Hematopoietic multipotent progenitor cell treated with erythropoietin and hydrocortisone succinate and interleukin-3 and kit ligand, for 4 days (in vitro differentiated cells): ENCODE measurements at regions not wholly inside any gene's neighbourhood (a gene's known extent, or its start where the extent isn't known, plus 50 kb on each side); places are given as distances from the start of the nearest gene placed in this dataset.
A peak's percentile ranks its signal among the peaks of the same experiment; 100 is the strongest.
"Not testable (repeated sequence)": the region's sequence is repeated elsewhere in the genome, so short reads cannot be mapped to it uniquely, and the experiment has no call there.

ENCODE experiments used
- DNase-seq: peaks from one replicate; pipeline ENCODE4 v3.0.0-alpha.2; 2015

DNA sequence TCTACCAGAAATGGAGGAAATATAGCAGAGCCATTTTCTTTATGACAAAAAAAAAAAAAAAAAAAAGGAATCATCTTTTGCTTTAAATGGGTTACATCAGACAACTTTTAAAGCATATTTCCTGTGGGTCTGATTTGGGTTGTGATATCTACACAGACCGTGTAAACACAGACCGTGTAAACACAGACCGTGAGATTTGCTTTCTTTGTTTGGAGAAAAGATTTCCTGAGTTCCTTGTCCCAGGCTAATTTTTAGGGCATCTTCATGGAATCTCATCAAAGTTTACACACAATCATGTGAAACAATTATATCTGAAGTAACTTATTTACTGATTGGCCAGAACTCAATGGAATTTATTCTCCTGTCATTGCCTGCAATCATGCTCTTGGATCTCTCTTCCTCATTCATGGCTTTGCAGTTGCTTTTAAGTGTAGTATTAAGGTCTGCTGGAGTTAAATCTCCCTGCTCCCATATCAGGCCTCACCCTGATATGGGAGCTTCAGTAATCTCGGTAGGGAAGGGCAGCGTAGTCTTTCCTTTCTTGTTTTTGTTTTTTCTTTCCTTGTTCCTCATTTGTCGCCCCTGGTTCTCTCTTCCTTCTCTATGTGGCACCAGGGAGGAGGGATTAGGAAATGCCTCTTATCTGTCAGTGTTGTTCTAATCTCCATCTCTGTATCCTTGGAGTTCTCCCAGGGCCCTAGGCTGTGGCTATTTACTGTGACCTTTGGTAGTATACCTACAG lies 248.6 kb upstream of the JADE1 start:
- DNase-seq, result no peak

DNA sequence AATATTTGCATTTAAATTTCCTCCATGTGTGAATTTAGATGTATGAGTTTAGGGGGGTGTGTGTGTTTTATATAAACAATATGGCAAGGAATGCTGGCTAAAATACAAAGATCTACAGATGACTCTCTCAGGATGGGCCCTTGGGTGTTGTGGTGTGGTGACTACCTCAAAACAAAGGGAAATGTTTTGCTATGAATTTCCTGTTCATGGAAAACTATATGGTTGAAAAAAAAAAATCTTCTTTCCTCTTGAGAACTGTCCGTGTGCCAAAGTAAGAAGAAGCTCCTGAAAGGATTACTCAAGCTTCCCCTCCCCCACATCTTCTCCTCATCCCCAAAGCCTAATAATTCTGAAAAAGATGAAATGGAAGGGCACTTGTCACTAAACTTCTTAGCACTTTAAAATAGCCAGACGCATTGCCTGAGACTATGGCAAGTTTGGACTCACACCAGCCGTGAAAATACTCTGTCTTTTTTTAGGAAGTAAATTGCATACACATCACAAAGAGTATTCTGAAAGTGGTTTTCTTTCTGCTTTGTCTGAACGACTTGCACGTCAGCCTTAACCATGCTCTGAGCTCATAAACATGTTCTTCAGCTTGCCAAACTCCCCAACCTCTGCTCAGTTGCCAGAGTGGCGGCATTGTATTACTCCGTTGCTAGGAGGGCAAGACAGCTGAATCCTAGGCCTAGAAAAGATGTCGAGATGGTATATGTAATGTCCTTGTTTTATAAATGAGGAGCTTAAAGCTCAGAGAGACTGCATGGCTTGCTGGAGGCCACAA lies 250.4 kb upstream of the JADE1 start:
- no peak for DNase-seq

GRCh38 chr4:128556756-128557155 lies 252.7 kb upstream of the JADE1 start:
- DNase-seq, result no peak

DNA sequence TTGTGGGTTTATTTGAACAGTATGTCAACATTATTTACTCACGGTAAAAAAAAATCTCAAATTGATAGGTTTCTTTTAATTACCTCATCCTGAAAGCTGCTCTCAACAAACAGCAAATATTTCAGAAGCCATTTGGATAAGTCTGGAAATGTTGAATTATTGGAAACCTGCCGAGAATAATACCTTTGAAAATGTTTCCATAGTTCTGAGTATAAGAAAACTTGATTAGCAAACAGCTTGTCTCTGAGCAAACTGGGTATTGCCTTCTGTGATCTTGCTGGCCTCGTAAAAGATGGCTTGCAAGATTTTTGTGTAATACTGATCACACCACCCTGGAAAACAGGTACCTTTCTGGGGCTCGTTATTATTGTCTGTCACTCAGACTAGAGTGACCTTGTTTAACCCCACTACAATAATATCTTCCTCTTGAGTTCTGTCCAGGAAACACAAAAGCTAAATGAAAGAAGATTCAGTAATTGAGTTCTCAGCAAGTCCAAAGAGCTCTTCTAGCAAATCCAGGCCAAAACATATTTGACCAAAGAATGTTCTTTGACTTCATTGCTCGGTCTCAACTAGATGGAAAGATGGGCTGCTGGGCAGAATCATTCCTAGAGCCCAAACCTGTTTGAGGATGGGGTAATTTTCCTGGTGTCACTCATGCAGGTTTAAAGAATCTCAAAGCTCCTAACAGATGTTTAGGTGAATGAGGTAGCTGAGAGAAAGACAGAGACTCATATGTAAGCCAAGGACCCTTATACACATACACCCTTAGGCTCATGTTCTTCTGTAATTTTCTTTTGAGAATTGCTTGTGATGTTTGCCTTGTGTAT lies 255.6 kb upstream of the JADE1 start:
- DNase-seq, result peak; percentile 15

DNA sequence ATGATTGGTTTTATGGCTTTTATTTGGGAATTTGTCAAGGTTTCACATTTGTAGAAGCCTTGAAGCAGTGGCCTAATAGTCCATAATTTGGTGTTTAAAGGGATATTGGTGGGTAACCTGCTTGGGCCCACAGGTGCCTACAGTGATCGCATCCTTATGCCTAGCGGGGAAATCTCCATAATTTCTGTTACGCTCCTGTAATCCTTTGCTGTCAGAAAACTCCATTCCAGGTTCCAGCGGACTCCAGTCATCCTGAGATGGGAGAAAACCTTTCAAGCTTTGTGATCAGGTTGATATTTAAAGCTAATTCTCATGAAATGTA lies 257.0 kb upstream of the JADE1 start:
- no peak for DNase-seq

DNA sequence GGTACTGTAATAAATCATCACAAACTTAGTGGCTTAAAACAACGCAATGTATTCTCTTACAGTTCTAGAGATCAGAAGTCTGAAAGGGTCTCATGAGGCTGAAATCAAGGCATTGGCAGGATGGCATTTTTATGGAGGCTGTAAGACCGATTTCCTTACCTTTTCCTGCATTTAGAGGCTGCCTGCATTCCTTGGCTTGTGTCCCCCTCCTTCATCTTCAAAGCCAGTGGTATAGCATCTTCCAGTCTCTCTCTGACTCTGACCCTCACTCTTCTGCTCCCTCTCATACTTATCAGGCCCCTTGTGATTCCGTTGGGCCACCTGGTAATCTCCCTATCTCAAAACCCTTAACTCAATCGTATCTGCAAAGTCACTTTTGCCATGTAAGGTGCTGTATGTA lies 258.2 kb upstream of the JADE1 start:
- no peak for DNase-seq

DNA sequence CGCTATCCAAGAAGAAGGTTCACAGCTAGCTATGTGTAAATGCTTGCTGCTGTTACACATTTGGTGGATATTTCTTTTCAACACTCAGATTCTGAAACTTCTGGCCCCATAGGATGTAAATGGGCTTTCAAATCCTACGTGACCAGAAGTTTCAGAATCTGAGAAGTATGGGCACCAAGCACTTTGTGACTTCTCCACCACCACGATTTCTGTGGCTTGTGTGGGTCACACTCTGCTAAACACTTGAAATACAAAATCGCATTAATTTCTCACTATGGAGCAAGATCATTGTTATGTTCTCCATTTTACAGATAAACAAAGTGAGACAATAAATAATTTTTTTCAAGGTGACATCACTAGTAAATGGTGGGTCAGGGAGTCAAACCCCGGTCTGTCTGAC lies 259.4 kb upstream of the JADE1 start:
- DNase-seq, result no peak

- no peak for DNase-seq
These were observed 259.9 kb upstream of the JADE1 start for GRCh38 chr4:128549636-128550035.

- no peak for DNase-seq
These were observed 260.8 kb upstream of the PGRMC2 start for GRCh38 chr4:128548381-128548780.

DNA sequence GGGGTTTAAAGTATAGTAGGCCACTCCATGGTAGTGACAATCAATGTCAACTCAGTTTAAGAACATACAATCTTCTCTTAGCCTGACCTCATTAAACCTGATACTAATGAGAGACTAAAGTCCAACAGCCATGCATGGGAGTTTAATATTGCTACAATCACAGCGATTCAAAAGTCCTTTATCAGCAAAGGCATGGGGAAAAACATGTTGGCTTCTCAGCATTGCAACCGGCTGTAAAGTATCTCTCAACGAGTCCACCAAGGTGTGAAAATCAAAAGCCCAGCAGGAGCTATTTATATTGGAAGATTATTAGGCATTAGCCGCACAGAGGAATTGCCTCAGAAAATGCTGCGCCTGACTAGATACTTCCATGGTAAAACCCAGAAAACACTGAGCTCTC lies 256.7 kb upstream of the PGRMC2 start:
- DNase-seq, result no peak

DNA sequence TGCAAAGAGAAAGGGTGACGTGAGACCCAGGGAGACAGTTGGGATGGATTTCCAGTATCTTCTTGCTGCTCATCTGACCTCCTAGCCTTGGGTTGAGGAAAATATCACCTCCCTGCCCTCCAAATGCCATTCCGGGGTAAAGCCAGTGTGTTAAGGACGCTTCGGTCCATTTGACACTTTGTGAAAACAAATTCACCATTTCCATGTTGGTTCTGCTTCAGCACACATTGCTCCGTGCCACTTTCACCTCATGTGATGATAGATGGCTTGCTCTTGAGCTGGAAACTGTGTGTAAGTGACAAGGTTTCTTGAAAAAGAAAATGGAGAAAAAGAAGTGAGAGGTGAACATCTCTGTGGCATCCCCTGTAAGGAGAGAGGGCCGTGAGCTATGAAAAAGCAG lies 256.1 kb upstream of the PGRMC2 start:
- no peak for DNase-seq

DNA sequence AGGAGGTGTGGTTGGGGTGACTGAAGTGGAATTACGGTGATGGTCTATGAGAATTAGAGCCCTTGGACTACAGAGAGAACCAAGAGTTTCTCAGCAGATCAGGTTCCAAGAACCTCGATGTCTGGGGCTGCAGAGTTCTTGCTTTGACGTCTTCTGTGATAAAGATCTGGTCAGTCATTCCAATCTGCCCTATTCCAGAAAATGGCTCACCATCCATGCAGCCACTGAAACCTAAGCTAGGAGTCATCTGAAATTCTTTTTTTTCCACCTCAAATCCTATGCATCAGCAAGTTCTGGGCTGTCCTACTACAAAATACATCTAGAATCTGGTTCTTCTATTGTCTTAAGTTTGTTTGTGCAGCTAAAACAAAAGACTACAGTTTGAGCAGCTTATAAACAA lies 254.4 kb upstream of the PGRMC2 start:
- no peak for DNase-seq

- DNase-seq, result no peak
These were observed 252.5 kb upstream of the PGRMC2 start for GRCh38 chr4:128540122-128540521.

- no peak for DNase-seq
These were observed 250.7 kb upstream of the PGRMC2 start for GRCh38 chr4:128538111-128538882.

GRCh38 chr4:128536746-128537145 lies 249.1 kb upstream of the PGRMC2 start:
- DNase-seq, result no peak

DNA sequence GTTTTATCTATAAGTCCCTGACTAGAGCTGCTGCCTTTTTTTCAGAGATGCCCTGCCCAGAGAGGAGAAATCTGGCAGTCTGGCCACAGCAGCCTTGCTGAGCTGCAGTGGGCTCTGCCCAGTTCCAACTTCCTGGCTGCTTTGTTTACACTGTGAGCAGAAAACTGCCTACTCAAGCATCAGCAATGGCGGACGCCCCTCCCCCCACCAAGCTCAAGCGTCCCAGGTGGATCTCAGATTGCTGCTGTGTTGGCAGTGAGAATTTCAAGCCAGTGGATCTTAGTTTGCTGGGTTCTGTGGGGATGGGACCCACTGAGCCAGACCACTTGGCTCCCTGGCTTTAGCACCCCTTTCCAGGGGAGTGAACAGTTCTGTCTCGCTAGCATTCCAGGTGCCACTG lies 247.9 kb upstream of the PGRMC2 start:
- not testable (repeated sequence) for DNase-seq

- DNase-seq, result no peak
These were observed 241.4 kb upstream of the PGRMC2 start for GRCh38 chr4:128528793-128529553.

GRCh38 chr4:128527946-128528576 lies 240.4 kb upstream of the PGRMC2 start:
- DNase-seq, result no peak

- no peak for DNase-seq
These were observed 239.7 kb upstream of the PGRMC2 start for GRCh38 chr4:128527351-128527750.

DNA sequence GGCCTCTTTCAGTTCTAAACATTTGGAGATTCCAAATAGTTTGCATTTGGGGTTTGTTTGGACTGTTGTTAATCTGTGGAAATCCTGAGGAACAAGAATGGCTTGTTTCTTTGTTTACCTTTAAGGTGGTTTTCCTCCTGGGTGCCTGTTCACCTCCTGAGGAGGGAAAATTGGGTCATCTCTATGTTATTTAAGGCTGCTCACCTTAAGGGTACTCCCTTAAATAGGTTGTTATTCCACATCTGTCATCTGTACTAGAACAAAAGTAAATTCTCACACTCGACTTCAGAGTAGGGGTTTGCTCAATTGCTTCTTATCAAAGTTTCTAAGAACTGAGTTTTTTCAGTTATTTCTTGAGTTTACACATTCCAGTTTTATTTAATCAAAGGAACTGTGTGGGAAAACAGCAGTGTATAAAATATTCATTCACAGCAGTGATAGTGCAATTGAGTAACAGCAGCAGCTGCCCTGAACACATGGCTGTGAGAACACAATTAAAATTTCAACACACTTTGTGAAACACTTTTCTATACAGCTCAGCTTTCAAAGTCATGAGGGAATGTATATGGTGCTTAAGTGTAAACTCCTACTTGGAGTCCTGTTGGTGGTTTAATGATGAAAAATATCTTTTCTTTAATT lies 238.5 kb upstream of the PGRMC2 start:
- no peak for DNase-seq

DNA sequence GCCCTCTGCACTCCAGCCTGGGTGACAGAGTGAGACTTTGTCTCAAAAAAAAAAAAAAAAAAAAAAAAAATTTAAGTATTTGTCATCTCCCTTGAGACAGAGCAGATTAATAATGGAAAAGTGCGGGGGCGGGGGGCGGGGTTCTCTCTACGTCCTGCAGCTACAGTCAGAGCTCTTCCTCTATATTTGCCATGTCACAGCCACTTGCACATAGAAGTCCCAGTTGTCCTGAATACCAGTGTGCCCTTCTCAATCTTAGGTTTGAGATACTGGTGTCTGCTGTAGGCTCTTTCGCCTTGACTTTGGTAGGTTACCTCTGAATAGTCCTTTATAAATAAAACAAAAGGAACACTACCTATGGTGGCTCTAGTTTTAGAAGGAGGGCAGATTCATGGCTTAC lies 237.8 kb upstream of the PGRMC2 start:
- DNase-seq, result peak; percentile 48
